Hematopoietic multipotent progenitor cell treated with erythropoietin and hydrocortisone succinate and interleukin-3 and kit ligand, for 15 days (in vitro differentiated cells): ENCODE measurements at regions not wholly inside any gene's neighbourhood (a gene's known extent, or its start where the extent isn't known, plus 50 kb on each side); places are given as distances from the start of the nearest gene placed in this dataset.
A peak's percentile ranks its signal among the peaks of the same experiment; 100 is the strongest.

Source experiments
- DNase-seq: peaks from one replicate; pipeline ENCODE4 v3.0.0-alpha.2; 2015; ENCODE audit warnings: low spot score

DNA sequence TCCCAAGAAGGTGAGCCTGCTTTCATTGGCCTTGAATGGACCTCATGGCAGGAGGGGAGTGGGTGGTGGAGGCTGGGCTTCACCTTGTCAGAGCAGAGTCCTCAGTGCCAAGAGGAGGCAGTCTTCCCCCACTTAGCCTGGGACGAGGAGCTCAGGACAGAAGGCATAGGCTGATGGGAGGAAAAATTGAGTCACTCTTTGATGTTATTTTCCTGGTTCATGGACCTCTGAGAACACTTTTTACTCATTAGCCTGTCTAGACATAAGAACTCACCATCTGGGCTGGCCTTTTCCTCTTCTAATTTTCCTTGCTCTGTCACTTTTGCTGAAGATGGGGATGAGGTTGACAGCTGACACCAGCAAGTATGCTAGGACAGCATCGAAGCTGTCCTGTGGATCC lies 225.7 kb upstream of the TNP1 start:
- no peak for DNase-seq

- DNase-seq: no peak
Measured at GRCh38 chr2:217081799-217082198, 221.9 kb upstream of the TNP1 start.

DNA sequence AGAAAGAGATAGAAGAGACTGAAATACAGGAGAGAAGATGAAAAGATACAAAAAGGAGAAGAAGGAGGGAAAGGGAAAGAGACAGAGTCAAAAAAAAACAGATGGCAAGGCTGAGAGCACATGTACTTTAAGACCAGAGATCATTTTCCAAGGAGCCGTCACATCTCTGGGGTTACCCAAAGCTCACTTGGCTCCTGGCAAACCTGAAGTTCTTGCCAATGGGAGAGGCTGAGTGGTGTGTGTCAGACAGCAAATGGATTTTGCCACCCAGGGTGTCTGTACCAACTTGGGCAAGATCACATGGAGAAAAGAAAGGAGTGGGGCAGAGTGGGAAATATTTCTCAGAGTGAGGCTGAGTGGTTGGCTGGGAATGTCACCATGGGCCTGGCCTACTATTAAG lies 219.3 kb upstream of the TNP1 start:
- no peak for DNase-seq

DNA sequence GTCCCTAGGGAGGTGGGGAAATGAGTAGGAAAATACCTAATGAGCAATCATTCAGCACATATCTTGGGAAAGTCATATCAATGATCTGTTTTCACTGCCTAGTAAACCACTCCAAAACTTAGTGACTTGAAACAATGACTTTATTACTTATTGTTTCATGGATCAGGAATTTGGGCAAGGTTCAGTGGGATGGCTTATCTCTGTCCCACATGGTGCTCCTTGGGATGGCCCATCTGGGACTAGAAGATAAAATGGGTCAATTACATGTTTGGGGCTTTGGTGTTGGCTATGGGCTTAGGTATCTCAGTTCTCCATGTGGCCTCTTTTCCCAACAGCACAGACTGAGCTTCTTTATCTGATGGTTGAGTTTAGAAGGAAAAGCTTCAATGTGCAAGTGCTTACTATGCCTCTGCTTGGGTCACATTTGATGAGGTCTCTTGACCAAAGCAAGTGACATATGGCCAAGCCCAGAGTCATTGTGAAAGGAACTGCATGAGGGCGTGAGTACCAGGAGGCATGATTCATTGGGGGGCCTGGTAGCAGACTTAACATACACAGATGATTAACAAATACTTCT lies 218.1 kb upstream of the TNP1 start:
- DNase-seq: peak; percentile 15

GRCh38 chr2:217076657-217077232 lies 216.9 kb upstream of the TNP1 start:
- DNase-seq: no peak

DNA sequence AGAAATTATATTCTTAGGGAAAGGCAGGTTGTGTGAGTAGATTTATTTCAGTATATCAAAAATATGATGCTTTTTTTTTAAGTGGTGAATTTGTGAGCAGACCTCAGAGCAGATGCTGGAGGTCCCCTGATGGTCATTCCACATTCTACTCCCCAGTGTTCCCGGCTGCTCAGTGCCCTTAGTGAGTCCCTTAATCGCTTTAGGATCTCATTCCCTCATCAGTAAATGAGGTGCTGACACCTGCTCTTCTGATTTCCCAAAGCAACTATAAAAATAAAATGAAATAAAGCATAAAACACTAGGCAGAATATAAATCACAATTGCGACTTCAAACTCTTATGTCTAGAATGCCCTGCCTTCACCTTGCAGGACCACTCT lies 216.2 kb upstream of the TNP1 start:
- DNase-seq: no peak

- no peak for DNase-seq
Measured at GRCh38 chr2:217075268-217076057, 215.6 kb upstream of the TNP1 start.

DNA sequence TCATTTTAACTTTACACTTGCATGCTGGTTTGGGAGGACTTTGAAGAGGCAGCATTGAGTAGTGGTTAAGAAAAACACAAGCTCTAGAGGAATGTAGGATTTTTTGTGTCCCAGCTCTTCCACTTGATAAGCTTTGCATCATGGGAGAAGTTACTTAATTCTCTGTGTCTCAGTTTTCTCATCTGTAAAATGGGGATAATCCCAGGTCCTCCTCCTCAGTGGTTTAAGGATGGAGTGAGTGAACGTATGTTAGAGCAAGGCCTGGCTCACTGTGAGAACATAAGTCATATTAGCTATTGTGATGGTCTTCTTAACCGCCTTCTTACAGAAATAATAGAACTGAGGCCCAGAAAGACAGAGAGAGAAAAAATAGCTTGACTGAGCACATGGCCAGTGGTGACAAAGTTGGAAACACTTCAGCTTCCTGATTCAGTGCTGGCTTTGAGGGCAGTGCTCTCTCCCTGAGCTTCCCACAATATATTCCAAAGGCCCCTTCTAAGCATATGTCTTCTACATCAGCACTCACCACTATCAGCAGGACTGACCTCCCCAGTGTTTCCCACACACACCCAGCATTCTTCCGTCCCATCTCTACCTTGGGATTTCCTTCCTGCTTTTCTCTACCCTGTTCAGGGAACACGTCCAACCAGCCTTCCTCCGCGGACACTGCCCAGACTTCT lies 214.9 kb upstream of the TNP1 start:
- DNase-seq: no peak

DNA sequence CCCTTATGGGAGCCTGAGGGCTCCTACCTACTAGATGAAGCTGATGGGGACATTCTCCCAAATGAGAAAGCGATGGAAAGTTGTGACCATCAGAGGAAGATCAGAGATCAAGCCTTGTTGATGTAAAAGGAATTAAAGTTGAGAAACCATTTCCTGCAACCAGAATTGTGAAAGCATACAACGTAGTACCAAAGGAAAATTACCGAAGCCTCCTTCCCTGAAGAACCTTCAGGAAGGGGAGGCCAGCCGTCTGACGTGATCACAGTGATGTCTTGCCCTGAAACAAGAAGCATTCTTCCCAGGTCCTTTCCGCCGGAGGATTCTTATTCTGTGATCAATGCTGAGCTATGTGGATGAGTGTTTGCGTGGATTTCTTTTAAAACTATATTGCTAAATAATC lies 211.6 kb upstream of the TNP1 start:
- no peak for DNase-seq

GRCh38 chr2:217070611-217071010 lies 210.7 kb upstream of the TNP1 start:
- no peak for DNase-seq

- DNase-seq: no peak
Measured at GRCh38 chr2:217070043-217070430, 210.2 kb upstream of the TNP1 start.

GRCh38 chr2:217069263-217070042 lies 209.6 kb upstream of the TNP1 start:
- no peak for DNase-seq

GRCh38 chr2:217068677-217069250 lies 208.9 kb upstream of the TNP1 start:
- DNase-seq: no peak

GRCh38 chr2:217067787-217068186 lies 207.9 kb upstream of the TNP1 start:
- no peak for DNase-seq

DNA sequence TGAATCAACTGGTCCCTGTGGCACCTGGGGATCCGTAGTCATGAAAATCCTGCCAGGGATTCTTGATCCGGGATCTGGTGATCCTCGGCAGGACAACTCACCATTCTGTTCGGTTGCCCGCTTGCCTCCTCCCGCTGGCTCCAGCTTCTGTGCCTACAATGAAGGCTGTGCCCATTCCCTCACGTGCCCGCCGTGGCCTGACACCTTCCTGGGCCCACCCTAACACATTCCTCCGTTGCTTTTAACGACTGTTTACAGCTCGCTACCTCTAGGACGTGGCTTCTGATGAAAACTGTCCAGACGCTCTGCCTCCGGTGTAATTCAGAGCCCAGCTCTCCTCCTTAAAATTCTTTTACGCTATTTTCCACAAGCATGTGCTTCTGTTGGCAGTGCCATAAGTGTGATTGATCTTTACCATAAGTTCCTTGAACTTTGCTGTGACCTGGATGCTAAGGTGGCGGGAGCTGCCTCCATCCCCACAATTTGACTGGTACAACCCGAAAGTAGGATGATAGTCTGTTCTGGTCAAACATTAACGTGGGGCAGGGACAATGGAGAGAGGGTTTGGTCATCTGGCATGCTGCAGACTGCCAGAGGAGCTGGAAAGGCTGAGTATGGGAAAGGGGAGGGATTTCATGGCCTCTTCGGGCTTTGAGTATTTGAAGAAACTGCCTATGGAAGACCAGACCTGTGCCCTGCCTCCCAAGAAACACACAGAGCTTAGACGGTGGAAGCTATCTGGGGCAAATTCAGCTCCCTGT lies 206.8 kb upstream of the TNP1 start:
- no peak for DNase-seq

GRCh38 chr2:217065695-217066405 lies 206.0 kb upstream of the TNP1 start:
- no peak for DNase-seq

- DNase-seq: no peak
Measured at GRCh38 chr2:217065012-217065290, 205.1 kb upstream of the TNP1 start.

DNA sequence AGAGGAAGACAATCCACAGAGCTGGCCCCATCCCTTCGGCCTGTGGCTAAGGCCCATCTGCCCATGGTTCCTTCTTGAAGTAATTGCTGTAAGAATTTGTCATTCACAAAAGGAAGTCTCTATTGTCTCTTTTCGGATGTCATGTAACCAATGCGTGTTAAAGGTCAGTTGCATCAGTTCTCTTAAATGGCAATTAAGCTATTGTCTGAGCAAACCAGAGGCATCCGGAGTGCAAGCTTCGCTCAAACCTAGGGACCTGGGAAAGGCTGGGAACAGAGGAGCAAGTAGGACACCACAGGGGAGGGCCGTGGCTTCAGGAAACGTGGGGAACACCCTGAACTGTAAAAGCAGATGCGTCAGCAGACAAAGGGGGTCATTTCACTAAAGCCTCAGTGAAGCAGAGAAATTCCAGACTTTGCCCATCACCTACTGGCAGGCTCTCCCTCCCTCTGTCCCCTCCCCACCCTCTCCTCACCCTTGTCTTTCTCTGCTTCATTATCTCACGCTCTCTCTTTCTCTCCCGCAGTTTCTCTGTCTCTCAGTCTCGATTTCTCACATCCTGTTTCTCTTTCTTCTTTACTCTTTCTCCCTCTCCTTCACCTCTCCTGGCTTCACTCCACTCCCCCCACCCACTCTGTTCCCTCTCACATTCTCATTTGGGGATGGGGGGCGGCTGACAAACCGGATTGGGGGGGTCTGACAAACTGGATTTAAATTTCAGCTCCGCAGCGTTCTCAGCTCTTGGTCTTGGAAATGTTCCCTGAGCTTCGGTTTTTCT lies 204.6 kb upstream of the TNP1 start:
- DNase-seq: no peak

DNA sequence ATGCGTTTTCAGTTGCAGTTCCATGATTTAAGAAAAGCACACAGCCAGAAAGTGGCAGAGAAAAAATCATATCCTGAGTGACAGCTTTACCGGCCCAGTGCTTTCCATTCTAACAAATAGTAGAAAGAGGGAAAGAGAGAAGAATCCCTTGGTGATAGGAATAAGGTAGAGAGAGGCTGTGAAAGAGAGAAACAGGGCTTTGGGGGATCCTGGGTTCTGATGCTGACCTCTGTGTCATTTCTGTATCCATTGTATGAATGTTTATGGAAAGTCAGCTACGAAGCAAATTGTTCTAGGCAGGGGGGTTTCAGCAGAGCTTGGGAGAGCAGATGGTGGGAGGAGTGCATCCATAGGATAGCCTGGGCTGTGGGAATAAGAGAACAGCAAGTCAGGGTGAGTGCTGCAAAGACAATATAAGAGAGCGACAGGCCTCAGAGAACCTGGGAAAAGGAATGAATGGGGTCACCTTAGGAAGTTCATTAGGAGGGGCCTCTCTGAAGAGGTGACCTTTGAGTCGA lies 203.4 kb upstream of the TNP1 start:
- DNase-seq: no peak

DNA sequence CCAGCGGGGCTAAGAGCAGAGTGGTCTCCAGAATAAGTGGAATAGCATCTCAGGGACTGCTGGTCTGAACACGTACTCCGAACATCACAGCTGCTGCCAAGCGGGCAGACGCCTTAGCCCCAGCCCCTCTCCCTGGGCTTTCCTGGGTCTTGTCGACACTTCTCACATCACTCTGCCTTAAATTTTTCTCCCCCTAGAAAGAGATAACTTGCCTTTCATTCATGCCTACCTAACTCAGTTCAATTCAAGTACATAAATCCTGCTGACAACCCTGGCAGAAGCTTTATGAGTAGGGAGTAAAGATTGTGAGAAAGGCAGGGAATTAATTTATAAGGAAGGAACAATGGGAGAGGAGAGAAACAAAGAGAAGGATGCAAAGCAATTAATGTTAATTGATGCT lies 202.9 kb upstream of the TNP1 start:
- no peak for DNase-seq
